ENCODE measurements at regions not wholly inside any gene's neighbourhood (a gene's known extent, or its start where the extent isn't known, plus 50 kb on each side); places are given as distances from the start of the nearest gene placed in this dataset.
"Not testable (repeated sequence)": the region's sequence is repeated elsewhere in the genome, so short reads cannot be mapped to it uniquely, and the experiment has no call there.

GRCh38 chr6:86615299-86615698 lies 322.0 kb upstream of the HTR1E start:
- DNase-seq (ENCODE audit: low read depth, low spot score): no peak

- DNase-seq (ENCODE audit: low read depth, low spot score): no peak
Measured at GRCh38 chr6:86609549-86610388, 327.6 kb upstream of the HTR1E start.

- not testable (repeated sequence) for DNase-seq (ENCODE audit: low read depth, low spot score)
Measured at GRCh38 chr6:86603364-86603763, 334.0 kb upstream of the HTR1E start.

GRCh38 chr6:86602093-86602492 lies 335.2 kb upstream of the HTR1E start:
- DNase-seq (ENCODE audit: low read depth, low spot score): not testable (repeated sequence)

GRCh38 chr6:86598969-86599368 lies 338.4 kb upstream of the HTR1E start:
- not testable (repeated sequence) for DNase-seq (ENCODE audit: low read depth, low spot score)

- DNase-seq (ENCODE audit: low read depth, low spot score): no peak
Measured at GRCh38 chr6:86595641-86596040, 341.7 kb upstream of the HTR1E start.

GRCh38 chr6:86586195-86586594 lies 351.1 kb upstream of the HTR1E start:
- DNase-seq (ENCODE audit: low read depth, low spot score): no peak

- DNase-seq (ENCODE audit: low read depth, low spot score): no peak
Measured at GRCh38 chr6:86581833-86582232, 355.5 kb upstream of the HTR1E start.

- no peak for DNase-seq (ENCODE audit: low read depth, low spot score)
Measured at GRCh38 chr6:86563197-86563596, 374.1 kb upstream of the HTR1E start.

- DNase-seq (ENCODE audit: low read depth, low spot score): no peak
Measured at GRCh38 chr6:86558318-86558717, 379.0 kb upstream of the HTR1E start.

GRCh38 chr6:86537292-86537861 lies 400.0 kb upstream of the HTR1E start:
- DNase-seq (ENCODE audit: low read depth, low spot score): no peak

- no peak for DNase-seq (ENCODE audit: low read depth, low spot score)
Measured at GRCh38 chr6:86536121-86536520, 401.2 kb upstream of the HTR1E start.

GRCh38 chr6:86535100-86535499 lies 402.2 kb upstream of the HTR1E start:
- DNase-seq (ENCODE audit: low read depth, low spot score): no peak

- no peak for DNase-seq (ENCODE audit: low read depth, low spot score)
Measured at GRCh38 chr6:86529635-86530034, 407.7 kb upstream of the HTR1E start.

GRCh38 chr6:86526238-86526637 lies 411.1 kb upstream of the HTR1E start:
- DNase-seq (ENCODE audit: low read depth, low spot score): no peak

- DNase-seq (ENCODE audit: low read depth, low spot score): no peak
Measured at GRCh38 chr6:86516087-86516486, 421.2 kb upstream of the HTR1E start.

- no peak for DNase-seq (ENCODE audit: low read depth, low spot score)
Measured at GRCh38 chr6:86511962-86512361, 425.4 kb upstream of the HTR1E start.

- DNase-seq (ENCODE audit: low read depth, low spot score): no peak
Measured at GRCh38 chr6:86508230-86508629, 429.1 kb upstream of the HTR1E start.

GRCh38 chr6:86502497-86502896 lies 434.8 kb upstream of the HTR1E start:
- no peak for DNase-seq (ENCODE audit: low read depth, low spot score)

- no peak for DNase-seq (ENCODE audit: low read depth, low spot score)
Measured at GRCh38 chr6:86500035-86500434, 437.3 kb upstream of the HTR1E start.

- not testable (repeated sequence) for DNase-seq (ENCODE audit: low read depth, low spot score)
Measured at GRCh38 chr6:86489042-86489441, 448.3 kb upstream of the HTR1E start.

- DNase-seq (ENCODE audit: low read depth, low spot score): no peak
Measured at GRCh38 chr6:86487660-86488221, 449.6 kb upstream of the HTR1E start.

GRCh38 chr6:86478316-86478715 lies 459.0 kb upstream of the HTR1E start:
- not testable (repeated sequence) for DNase-seq (ENCODE audit: low read depth, low spot score)
